Activated CD4-positive, alpha-beta T cell treated with anti-CD3 and anti-CD28 coated beads, Interleukin-2, amount 50 U/mL, for 24 hours (primary cell): ENCODE measurements at regions not wholly inside any gene's neighbourhood (a gene's known extent, or its start where the extent isn't known, plus 50 kb on each side); places are given as distances from the start of the nearest gene placed in this dataset.

ENCODE experiments used
- DNase-seq, 2 donors: peaks; one replicate each; pipeline ENCODE4 v3.0.0-alpha.2; 2020; ENCODE audit warnings: low read depth in 1 of 2, low spot score in 1 of 2

DNA sequence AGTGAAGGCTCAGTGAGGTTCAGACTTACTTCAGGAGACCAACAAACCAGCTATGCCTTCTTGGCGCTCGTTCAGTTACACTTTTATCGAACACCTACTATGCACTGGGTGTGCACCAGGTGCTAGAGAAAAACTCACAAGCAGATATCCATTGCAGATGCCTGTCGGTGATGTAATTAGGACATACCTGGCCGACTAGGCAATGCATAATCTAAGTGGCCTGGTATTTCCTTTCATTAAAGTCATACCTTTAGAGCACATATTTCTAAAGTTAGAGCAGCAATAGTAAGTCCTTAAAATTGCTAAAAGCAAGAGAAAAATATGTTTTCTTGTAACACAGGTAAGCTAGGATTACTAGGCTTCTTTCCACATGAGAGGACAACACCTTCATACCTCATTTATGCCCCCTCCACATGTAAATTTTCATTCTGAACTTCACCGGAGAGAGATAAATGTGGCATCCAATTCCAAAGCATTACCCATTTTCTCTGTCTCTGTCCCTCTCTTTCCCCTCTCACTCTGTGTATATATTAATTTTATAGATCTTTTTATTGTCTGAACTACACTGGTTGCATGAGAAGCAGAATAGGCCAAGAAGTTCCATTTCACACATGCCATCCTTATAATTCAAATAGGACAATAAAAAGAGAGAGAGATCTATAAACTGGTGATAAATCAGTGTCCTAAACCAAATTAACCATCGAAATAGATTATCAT lies 242.2 kb downstream of the SPTSSA start:
- no peak for DNase-seq

DNA sequence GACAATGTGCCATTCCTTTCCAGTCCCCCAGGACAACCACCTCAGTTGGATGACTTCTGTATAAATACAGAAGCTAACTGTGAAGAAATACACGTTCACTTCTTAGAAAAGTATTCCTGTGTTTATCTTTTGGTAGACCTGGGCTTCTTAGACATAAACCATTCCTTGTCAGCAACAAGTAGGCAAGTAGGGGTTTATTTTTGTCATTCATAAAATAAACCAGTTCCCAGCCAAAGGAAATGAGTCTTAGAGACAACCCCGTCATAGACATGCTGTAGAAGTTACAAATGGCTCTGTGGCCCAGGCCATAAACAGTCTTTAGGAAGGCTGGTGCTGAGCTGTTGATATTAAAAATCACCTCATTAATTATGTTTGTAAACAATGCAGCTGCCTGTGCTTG lies 243.2 kb downstream of the SPTSSA start:
- DNase-seq: no peak

DNA sequence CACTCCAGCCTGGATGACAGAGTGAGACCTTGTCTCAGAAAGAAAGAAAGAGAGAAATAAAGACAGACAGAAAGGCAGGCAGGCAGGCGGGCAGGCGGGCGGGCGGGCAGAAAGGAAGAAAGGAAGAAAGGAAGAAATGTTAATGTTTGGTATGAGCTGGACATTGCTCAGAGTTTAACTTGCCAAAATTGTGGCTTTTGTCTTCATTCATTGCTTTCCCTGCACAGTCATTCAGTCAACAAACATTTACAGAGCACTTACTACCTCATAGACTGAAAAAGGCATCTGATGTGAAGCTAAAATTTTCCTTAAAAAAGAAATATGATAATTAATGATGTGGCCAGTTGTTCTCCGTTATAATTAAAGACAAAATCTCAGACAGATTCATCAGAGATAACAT lies 247.1 kb downstream of the SPTSSA start:
- no peak for DNase-seq

DNA sequence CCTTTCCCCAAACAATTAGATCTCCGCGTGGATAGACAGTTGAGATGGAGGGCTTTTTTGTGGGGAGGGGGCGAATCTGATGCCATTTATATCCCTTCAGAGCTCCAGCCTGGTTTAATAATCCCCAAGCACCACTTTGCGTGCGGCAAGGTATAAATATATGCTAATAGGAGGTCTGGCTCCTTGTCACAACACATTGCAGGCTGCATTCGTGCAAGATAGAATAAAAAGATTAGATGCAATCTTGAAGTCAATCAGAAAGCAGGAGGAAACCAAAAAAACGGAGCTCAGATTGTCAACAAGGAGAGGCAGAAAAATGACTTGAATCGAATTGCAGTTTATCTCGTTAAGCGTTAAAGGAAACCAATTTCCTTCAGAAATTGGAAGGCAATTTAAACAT lies 248.7 kb downstream of the SPTSSA start:
- DNase-seq: no peak

DNA sequence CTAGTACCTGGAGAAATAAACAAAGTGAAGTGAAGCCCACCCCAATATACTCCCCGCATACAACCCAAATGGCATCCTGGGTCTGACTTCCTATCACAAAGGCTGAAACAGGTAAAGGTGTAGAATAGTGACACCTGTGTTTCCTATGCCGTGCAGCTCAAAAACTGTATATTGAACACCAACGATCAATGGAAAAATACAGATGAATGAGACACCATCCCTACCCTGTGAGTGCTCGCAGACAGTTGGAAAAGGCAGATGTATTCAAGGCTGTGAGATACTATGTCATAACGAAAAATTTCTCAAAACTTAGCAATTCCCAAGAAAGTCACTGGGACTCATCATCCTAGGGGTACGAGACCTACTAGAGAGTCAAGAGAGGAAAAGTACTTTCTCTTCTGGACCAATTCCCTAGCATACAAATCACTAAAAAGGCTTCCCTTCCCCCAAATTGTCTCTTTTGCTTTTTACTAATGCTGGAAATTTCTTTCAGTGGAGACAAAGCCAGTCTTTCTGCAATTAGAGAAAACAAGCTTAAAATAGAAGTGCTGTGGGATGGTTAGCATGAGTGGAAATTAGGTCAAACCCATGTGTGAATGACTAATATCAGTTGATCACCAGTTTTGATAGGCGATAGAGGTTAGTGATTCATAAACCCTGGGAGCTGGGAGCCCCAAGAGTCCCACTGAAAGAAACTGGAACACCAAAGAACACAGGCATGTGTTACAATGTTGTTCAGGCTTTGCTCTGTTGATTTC lies 249.7 kb downstream of the SPTSSA start:
- no peak for DNase-seq

DNA sequence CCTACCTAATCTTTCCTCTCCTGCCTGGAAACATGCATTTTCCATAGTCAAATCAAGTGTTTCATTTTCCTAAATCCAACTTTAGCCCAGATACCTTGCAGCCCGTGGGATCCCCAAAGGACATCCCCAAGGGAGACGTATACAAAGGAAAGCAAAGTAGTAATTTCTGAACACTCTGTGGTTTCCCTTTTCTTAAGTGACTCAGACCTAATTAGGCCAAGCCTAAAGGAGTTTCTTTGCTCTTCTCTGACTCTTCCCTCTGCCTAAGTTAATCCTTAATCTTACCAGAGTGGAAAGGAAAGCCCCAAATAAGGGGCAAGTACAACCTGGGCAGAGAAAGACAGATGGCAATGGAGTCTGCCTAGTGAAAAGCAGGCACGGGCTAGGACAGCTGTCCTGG lies 250.3 kb downstream of the SPTSSA start:
- DNase-seq: no peak

DNA sequence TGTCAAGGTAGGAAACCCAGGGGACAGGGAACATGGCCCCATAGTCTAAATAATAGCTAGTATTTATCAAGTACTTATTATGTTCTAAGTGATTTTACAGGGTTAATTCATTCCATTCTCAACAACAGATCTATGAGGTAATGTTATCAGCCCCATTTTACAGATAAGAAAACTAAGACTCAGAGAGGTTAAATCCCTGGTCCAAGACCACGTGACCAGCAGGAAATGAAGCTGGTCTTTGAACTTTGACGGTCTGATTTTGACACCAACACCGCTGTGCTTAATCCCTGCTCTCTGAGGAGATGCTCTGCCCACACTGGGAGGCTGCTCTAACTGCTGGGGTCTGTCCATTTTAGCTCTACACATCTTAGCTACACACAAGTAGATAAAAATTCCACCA lies 253.5 kb downstream of the SPTSSA start:
- DNase-seq: no peak

DNA sequence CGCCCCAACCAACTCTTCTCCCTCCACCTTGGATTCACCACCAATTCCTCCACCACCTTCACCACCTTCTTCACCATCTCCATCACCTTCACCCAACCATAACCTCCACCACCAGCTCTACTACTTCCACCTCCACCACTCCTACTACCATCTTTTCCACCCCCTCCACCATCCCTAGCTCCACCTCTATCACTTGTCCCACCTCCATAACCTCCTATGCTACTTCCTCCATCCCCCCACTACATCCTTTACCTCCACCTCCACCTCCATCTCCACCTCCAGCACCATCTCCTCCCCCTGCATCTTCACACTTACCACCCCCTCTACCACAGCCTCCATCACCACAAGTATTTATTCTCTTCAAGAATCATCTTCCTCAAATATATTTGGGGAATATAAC lies 254.9 kb upstream of the EGLN3 start:
- DNase-seq: no peak

DNA sequence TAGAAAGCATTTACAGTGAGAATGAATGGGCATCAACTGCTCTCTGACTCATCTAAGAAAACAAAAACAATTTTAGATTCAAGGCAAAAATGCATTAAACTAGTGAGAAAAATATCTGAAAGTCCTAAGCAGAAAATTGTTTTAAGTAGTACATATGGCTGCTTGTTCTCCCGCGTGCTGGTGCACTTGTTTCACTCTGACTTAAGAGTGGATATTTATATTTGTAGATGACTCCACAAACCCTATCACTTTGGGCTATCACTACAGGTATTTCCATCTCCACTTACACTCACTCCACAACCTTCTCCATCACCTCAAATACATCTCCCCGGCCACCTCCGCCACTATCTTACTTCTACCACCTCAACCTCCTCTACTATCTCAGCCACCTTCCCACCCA lies 253.9 kb upstream of the EGLN3 start:
- no peak for DNase-seq

DNA sequence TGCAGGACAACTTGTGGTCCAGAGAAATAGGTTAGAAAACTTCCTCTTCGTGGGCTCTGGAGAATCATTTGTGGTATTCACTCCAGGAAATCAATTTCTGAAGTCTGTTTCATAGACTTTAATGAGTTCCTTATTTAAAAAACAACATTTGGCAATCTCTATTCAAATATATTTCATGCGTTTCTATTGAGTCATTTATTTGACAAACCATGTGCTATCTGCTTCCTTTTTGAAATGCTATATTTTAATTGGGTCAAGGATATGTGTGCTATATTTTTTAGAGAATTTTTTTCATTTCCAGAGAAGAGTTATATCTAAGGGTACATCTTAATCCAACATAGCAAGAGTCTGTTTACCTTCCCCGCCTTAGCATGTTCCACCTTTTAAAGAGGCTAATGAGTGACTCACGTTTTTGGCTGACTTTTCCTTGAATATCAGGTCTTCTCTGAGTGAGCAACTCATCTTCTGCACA lies 252.4 kb upstream of the EGLN3 start:
- DNase-seq: no peak

DNA sequence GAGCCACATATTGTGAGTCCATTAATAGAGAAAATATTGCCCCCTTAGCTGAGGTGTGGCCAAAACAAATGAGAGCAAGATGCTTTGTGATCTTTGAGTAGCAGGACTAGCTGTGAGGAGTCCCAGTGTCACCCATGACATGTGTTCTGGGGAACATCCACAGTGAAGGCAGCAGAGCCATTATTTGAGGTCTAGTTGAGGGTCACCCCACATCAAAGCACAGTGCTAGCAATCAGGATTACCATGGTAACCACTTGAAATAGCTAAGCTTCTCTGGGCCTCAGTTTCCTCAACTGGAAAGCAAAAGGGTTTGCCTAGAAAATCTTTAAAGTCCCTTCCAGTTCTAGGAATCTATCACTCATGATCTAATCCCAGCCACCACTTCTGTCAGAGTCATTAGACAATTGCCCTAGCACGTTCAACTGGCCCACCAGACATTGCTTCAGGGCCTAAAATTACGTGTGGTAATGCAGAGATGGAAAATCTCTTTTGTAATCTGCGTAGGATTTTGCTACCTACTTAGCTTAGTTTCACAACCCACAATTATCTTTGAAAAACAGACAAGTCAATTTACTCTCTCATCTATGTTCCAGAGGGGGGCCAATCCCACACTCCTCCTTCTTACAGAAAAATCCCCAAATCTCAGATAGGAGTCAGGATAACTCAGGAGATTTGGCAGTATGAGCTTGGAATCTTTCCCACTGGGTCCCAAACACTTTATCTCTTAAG lies 251.2 kb upstream of the EGLN3 start:
- DNase-seq: no peak

DNA sequence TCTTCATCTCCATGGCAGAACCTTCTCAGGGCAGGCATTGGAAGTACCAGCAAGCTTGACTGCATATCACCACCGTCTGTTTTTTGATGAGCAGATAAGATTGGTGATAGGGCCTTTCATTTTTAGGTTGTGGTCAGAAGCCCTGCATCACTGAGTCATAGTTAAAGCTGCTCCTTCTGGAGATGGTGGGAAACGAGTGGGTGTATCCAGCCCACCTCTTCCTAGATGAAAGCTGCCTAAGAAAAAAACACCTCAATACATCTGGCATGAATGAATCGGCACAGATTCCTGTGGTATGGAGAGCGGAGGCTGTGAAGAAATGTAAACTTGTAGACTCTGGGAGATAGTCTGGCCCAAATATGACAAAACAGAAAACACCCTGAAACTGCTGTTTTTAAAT lies 248.7 kb upstream of the EGLN3 start:
- DNase-seq: no peak

DNA sequence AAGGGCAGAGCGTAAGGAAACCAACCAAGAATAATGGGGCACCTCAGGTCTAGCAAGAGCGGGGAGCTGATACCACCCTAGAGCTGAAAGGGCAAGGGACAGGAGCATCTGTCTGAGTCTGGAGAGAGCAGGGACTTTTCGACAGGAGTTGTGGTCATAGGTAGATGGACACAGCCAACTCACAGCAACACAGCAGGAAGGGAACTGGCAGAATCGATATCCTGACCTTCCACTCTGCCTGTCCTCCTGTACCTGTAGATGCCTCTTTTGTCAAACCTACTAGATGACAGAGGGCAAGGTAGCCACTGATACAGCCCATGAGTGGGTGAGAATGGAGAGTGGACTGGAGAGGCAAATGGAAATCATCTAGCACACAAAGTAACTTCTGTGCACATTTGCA lies 247.2 kb upstream of the EGLN3 start:
- DNase-seq: no peak

DNA sequence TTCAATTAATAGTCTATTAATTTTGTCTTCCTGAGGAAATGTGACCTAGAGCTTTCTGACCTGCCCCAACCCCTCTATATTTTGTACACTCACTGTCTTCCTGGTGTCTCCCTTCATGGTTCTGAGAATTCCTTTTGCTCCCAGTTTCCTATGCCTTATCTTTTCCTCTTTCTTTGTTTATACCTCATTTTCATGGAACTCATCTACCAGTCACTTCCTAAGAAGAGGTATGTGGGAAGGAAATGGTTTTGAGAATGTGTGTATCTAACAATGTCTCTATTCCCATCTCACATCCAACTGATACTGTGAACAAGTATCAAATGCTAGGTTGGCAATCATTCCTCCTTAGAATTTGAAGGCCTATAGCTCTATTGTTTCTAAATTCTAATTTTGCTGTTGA lies 245.1 kb upstream of the EGLN3 start:
- DNase-seq: no peak

DNA sequence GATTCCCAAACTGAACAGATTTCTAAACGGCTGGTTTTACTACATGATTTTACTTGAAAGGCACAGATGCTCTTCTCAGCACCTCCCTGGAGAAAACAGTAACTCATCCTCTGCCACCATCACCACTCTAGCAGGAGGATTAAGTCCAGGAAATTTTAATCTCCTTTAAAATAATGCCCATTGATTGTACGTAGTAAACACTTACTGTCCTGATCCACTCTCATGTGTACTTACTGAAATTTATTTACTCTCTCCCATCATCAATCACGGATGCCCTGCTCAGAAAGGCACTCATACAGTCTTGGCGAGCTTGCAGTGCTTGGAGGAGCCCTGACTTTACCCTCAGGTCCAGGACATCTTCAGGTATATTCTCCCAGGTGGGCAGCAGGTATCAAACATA lies 239.8 kb upstream of the EGLN3 start:
- no peak for DNase-seq

DNA sequence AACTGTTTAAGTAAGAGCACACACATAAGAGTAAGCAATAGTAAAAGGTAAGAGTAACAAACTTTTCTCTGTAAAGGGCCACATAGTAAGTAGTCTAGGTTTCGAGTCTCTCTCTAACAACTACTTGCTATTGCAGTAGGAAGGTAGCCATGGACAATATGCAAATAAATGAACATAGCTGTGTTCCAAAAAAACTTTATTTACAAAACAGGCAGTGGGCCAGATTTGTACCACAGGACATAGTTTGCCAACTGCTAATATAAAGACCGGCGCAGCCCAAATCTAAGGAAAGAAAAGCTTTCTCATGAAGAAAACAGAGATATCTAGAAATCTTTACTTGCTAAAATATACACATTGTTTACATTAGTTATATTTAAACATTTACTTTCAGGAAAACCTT lies 239.0 kb upstream of the EGLN3 start:
- no peak for DNase-seq

DNA sequence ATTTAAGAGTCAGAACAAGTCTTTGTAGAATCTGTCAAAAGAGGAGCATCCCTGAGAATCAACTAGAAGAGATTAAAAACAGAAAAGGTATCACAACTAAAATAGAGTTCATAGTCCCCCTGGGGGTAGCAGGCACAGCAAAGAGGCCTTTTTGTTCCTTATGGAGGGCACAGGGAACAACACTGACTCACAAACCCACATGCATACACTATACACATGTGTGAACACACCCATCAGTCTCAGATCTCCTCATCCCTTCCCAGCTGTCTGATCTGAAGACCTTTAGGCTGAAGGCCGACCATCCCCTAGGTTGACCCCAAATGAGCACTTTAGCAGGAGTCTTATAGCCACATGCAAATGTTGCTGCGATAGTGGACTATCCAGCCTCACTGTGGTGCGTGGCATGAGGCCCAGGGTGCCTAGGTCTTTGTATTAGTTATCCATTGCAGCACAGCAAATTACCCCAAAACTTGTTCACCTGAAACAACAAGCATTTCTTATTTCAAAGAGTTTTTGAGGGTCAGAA lies 236.7 kb upstream of the EGLN3 start:
- DNase-seq: no peak

DNA sequence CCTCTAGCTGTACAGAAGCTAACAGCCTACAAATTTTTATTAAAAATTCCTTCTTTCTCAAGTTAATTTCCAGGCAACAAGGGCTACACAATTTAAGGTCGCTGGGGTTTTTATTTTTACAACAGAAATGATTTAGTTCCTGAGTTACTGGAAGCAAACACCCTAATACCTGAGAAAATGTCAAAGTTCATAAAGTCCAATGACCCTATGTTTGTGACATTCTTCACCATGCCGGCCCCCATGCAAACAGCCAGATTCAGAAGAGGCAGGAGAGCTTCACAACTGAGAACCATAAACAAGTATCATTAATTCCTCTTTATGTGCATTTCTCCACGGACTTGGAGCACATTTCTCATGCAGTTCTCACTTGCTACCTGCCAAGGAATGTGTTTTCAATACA lies 236.2 kb upstream of the EGLN3 start:
- DNase-seq: no peak

DNA sequence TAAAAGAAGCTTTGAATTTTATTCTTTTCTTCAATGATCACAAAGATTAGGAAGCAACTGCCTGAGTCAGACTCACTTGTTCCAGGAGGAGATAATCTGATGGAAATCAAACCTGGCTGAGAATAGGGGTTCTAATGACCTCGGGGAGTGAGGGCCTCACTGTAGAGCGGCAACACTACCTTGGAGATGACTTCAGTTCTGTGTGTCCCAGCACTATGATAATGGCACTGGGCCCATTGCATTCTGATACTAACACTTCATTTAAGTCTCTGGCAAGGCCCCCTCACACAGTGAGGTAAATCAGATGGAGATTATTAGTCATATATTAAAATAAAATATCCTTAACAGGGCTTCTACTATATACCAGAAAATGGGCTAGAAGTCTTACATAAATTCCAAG lies 233.3 kb upstream of the EGLN3 start:
- DNase-seq: no peak

DNA sequence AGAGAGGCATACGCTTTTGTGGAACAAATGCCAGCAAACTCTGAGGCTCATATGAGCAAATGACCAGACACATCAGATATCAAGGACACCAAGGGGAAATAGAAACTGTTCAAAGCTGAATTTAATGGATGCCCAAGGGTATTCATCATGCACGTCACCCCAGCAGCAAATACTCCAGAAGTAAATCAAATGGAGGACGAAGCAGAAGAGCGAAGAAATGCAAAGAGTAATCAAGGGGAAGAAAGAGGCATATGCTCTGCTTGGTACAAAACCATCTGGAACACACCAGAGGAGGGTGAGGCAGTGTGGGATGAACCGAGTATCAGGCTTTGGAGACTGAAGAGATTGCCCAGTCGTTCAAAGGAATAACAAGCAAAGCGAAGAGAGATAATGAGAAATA lies 232.6 kb upstream of the EGLN3 start:
- no peak for DNase-seq

DNA sequence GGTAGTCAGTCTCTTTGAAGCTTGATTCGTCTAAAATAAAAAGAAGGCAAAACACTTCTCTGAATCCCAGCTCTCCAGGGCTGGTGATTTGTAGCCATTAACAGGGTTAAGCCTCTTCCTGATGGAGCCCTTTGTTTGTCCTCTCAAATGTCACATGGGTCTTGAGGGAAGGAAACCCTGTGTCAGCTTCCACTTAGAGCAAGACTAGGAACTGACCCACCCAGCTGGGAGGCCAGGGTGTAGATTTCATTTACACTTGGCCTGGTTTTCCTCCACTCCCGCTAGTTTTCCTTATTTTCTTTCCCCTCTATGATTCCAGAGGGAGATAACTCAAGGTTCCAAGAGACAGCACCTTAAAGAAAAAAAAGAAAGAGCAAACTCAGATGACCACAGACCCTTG lies 230.5 kb upstream of the EGLN3 start:
- DNase-seq: no peak

DNA sequence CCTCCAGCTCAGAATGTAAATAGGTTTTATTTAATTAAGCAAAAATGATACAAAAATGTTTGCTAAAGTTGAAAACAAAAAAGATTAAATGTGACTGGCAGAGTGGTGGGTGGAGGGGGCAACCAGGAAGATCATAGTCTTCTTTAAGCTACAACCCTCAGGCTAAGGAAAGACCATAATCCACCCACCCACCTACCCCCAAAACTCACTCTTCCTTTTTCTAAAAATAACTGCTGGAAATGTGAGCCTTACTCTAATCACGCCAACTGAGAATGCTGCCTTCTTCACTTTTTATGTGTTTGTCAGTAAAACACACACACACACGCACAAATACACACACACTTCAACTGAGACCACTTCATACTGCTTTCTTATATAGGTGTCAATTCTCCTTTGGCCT lies 230.0 kb upstream of the EGLN3 start:
- no peak for DNase-seq
